ENCODE measurements at regions not wholly inside any gene's neighbourhood (a gene's known extent, or its start where the extent isn't known, plus 50 kb on each side); places are given as distances from the start of the nearest gene placed in this dataset.

GRCh38 chr14:76599141-76599540, 162.1 kb upstream of the VASH1 start:
- no peak for DNase-seq (ENCODE audit: low read depth in 2 of 2)
- no peak overlapping the region for H3K4me3 ChIP-seq (replicated peaks in 1 of 2; ENCODE audit: low read depth in 2 of 2, low read length in 2 of 2)
- TF ChIP-seq CTCF (IDR thresholded peaks at IDR 0.05; ENCODE audit: low read depth, low read length), result no peak

- no peak overlapping the region for H3K4me3 ChIP-seq (replicated peaks in 1 of 2; ENCODE audit: low read depth in 2 of 2, low read length in 2 of 2)
- no peak for TF ChIP-seq CTCF (IDR thresholded peaks at IDR 0.05; ENCODE audit: low read depth, low read length)
- DNase-seq (ENCODE audit: low read depth in 2 of 2), result no peak
Observed at GRCh38 chr14:76599559-76600287, 161.5 kb upstream of the VASH1 start.

GRCh38 chr14:76603713-76604112, 157.6 kb upstream of the VASH1 start:
- no peak for TF ChIP-seq CTCF (IDR thresholded peaks at IDR 0.05; ENCODE audit: low read depth, low read length)
- no peak for DNase-seq (ENCODE audit: low read depth in 2 of 2)
- H3K4me3 ChIP-seq (replicated peaks in 1 of 2; ENCODE audit: low read depth in 2 of 2, low read length in 2 of 2), result no peak overlapping the region

GRCh38 chr14:76607510-76607909, 153.8 kb upstream of the VASH1 start:
- no peak overlapping the region for H3K4me3 ChIP-seq (replicated peaks in 1 of 2; ENCODE audit: low read depth in 2 of 2, low read length in 2 of 2)
- no peak for TF ChIP-seq CTCF (IDR thresholded peaks at IDR 0.05; ENCODE audit: low read depth, low read length)
- DNase-seq (ENCODE audit: low read depth in 2 of 2), result no peak

- no peak for DNase-seq (ENCODE audit: low read depth in 2 of 2)
Observed at GRCh38 chr14:76612654-76613053, 148.6 kb upstream of the VASH1 start.

GRCh38 chr14:76613616-76614015, 147.7 kb upstream of the VASH1 start:
- H3K4me3 ChIP-seq (replicated peaks in 1 of 2; ENCODE audit: low read depth in 2 of 2, low read length in 2 of 2), result no peak overlapping the region
- DNase-seq (ENCODE audit: low read depth in 2 of 2), result no peak
- TF ChIP-seq CTCF (IDR thresholded peaks at IDR 0.05; ENCODE audit: low read depth, low read length), result no peak

More at GRCh38 chr14:76612654-76613053, 148.6 kb upstream of the VASH1 start:
- no peak for TF ChIP-seq CTCF (IDR thresholded peaks at IDR 0.05; ENCODE audit: low read depth, low read length)
- no peak overlapping the region for H3K4me3 ChIP-seq (replicated peaks in 1 of 2; ENCODE audit: low read depth in 2 of 2, low read length in 2 of 2)

GRCh38 chr14:76615331-76615730, 145.9 kb upstream of the VASH1 start:
- no peak for DNase-seq (ENCODE audit: low read depth in 2 of 2)
- no peak overlapping the region for H3K4me3 ChIP-seq (replicated peaks in 1 of 2; ENCODE audit: low read depth in 2 of 2, low read length in 2 of 2)
- no peak for TF ChIP-seq CTCF (IDR thresholded peaks at IDR 0.05; ENCODE audit: low read depth, low read length)

All from cardiac fibroblast (primary cell).